BJ (cell line): ENCODE measurements at regions not wholly inside any gene's neighbourhood (a gene's known extent, or its start where the extent isn't known, plus 50 kb on each side); places are given as distances from the start of the nearest gene placed in this dataset.

Source experiments
- CTCF ChIA-PET: fragments of 350-600 bp; formaldehyde crosslinking; extraction: SDS; loops from one replicate; lab custom pipeline; 2021; ENCODE audit warnings: antibody characterized with exemption, inconsistent platforms; lab: Yijun Ruan, JAX
- POLR2A ChIA-PET: fragments of 300-600 bp; sonication (Branson Sonifier 250); formaldehyde crosslinking; extraction: SDS; loops from one replicate; lab custom pipeline; 2021; ENCODE audit warnings: antibody characterized with exemption; lab: Charles Lee
- DNase-seq: peaks from one replicate; pipeline ENCODE4 v3.0.0-alpha.2; 2011; ENCODE audit warnings: low read depth
- H3K27me3 ChIP-seq: 2 replicates; pipeline ENCODE4 v1.6.0; 2011; ENCODE audit warnings: low read length; ENCODE audit not compliant: control insufficient read depth, insufficient read depth
- H3K36me3 ChIP-seq: 2 replicates; pipeline ENCODE4 v1.5.1; 2011; ENCODE audit warnings: low read length; ENCODE audit not compliant: control insufficient read depth, insufficient read depth
- H3K4me3 ChIP-seq: 2 replicates; pipeline ENCODE4 v1.5.1; 2011; ENCODE audit warnings: low read depth, mild to moderate bottlenecking, control low read depth, low read length
- CTCF ChIP-seq: IDR thresholded peaks from 2 replicates; pipeline ENCODE4 v1.5.1; 2011; ENCODE audit warnings: low read depth, mild to moderate bottlenecking, control low read depth, inconsistent platforms, low read length, moderate library complexity; ENCODE audit not compliant: insufficient read depth

DNA sequence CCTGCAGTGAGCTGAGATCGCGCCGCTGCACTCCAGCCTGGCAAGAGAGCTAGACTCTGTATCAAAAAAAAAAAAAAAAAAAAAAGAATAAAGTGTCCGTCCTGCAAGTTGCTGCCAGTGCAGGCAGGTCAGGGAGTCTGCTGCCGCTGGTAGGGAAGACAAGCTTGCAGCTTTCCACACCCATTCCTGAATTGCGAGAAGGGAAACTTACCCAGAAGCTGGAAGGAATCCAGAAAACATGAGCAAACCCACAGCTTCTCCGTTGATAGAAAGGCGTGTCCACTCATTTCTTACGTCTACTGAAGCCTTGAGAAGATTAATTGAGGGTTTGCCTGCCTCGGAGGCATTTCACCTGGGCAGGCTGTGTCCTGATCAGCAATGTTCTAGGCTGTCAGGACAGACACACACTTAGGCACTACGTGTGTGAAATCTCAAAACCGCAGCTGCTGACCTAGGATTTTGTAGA lies 61.6 kb upstream of the DSP start:
- H3K36me3 ChIP-seq = no peaks in the 10 kb centered on the region
- no peak for DNase-seq
- ChIA-PET POLR2A (no interaction called here), CTCF (no interaction called here)
- no peak for TF ChIP-seq CTCF
- H3K27me3 ChIP-seq = 0 out of 2 replicates have a peak, but pooled peaks cover 3% of the 10 kb centered on the region
- no peak overlapping the region for H3K4me3 ChIP-seq

GRCh38 chr6:7484666-7485065 lies 56.8 kb upstream of the DSP start:
- TF ChIP-seq CTCF = no peak
- DNase-seq = no peak
- ChIA-PET POLR2A (no interaction called here), CTCF (no interaction called here)
- H3K36me3 ChIP-seq = no peaks in the 10 kb centered on the region
- H3K27me3 ChIP-seq = peaks cover 2% of the 10 kb centered on the region; the same call in 1 of the 2 replicates
- H3K4me3 ChIP-seq = no peak overlapping the region

- DNase-seq = no peak
- ChIA-PET CTCF (no interaction called here), POLR2A (no interaction called here)
- Histone ChIP-seq H3K27me3 (peaks cover 2% of the 10 kb centered on the region; the same call in 1 of the 2 replicates), H3K36me3 (no peaks in the 10 kb centered on the region), H3K4me3 (no peak overlapping the region)
- TF ChIP-seq CTCF = no peak
These were observed 54.5 kb upstream of the DSP start for GRCh38 chr6:7486951-7487350.

DNA sequence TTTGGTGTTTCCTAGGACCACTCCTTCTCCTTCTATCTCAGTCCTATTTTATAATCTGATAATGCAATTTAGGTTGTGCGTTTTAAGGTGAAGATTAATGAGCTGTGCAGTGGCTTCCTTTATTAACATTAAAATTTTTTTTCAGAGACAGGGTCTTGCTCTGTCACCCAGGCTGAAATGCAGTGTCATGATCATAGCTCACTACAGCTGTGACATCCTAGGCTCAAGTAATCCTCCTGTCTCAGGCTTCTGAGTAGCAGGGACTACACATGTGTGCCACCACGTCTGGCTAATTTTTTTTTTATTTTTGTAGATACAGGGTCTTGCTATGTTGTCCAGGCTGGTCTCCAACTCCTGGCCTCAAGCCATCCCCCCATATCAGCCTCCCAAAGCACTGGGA lies 53.0 kb upstream of the DSP start:
- Histone ChIP-seq H3K27me3 (peaks cover 3% of the 10 kb centered on the region; the same call in 1 of the 2 replicates), H3K4me3 (no peak overlapping the region), H3K36me3 (no peaks in the 10 kb centered on the region)
- CTCF ChIA-PET = no interaction called here
- TF ChIP-seq CTCF = no peak
- POLR2A ChIA-PET = no interaction called here
- DNase-seq = no peak

- CTCF ChIA-PET = no interaction called here
- TF ChIP-seq CTCF = no peak
- Histone ChIP-seq H3K36me3 (no peaks in the 10 kb centered on the region), H3K4me3 (no peak overlapping the region), H3K27me3 (peaks cover 3% of the 10 kb centered on the region; the same call in 1 of the 2 replicates)
- no peak for DNase-seq
- POLR2A ChIA-PET = no interaction called here
These were observed 52.1 kb upstream of the DSP start for GRCh38 chr6:7489376-7489775.
